Astrocyte (in vitro differentiated cells and primary cell): ENCODE measurements at regions not wholly inside any gene's neighbourhood (a gene's known extent, or its start where the extent isn't known, plus 50 kb on each side); places are given as distances from the start of the nearest gene placed in this dataset.

Source experiments
- EZH2 ChIP-seq: IDR thresholded peaks from 2 replicates; pipeline ENCODE4 v1.6.1; 2012; ENCODE audit warnings: mild to moderate bottlenecking, low read length, inconsistent platforms; ENCODE audit not compliant: insufficient read depth
- TF ChIP-seq, protein P1 (sequence below): IDR thresholded peaks from 2 replicates; pipeline ENCODE4 v1.5.1; 2011; ENCODE audit warnings: low read depth, mild to moderate bottlenecking, inconsistent platforms, low read length, moderate library complexity; ENCODE audit not compliant: insufficient read depth

DNA sequence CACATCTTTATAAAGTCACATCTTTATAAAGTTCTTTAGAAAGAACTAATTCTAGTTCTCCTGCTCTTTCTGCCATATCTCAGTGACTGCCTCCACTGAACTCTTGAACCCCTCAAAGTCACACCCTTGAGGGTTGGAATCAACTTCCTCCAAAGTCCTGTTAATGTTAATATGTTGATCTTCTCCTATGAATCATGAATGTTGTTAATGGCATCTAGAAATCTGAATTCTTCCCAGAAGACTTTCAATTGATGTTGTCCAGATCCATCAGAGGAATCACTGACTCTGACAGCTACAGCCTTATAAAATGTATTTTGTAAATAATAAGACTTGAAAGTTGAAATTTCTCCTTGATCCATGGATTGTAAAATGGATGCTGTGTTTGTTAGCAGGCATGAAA, 213.4 kb downstream of the COX7C start:
- TF ChIP-seq, protein P1, sequence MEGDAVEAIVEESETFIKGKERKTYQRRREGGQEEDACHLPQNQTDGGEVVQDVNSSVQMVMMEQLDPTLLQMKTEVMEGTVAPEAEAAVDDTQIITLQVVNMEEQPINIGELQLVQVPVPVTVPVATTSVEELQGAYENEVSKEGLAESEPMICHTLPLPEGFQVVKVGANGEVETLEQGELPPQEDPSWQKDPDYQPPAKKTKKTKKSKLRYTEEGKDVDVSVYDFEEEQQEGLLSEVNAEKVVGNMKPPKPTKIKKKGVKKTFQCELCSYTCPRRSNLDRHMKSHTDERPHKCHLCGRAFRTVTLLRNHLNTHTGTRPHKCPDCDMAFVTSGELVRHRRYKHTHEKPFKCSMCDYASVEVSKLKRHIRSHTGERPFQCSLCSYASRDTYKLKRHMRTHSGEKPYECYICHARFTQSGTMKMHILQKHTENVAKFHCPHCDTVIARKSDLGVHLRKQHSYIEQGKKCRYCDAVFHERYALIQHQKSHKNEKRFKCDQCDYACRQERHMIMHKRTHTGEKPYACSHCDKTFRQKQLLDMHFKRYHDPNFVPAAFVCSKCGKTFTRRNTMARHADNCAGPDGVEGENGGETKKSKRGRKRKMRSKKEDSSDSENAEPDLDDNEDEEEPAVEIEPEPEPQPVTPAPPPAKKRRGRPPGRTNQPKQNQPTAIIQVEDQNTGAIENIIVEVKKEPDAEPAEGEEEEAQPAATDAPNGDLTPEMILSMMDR, result no peak
- TF ChIP-seq EZH2, result no peak
